HepG2 (cell line): ENCODE measurements at regions not wholly inside any gene's neighbourhood (a gene's known extent, or its start where the extent isn't known, plus 50 kb on each side); places are given as distances from the start of the nearest gene placed in this dataset.
A peak's percentile ranks its signal among the peaks of the same experiment; 100 is the strongest.

Experiments
- ATAC-seq: fragments of 200-7000 bp; cut with Tn5 transposase; 3 replicates; pipeline ENCODE4 v1.9.1; 2020; ENCODE audit warnings: mild to moderate bottlenecking, moderate library complexity
- BruUV-seq: library from RNA; stranded (reverse); fragments of 400-500 nt; replicated peaks from 2 replicates; lab custom pipeline; 2021; lab: Mats Ljungman, UMichigan
- CTCF ChIA-PET: fragments of 300-600 bp; formaldehyde crosslinking; extraction: SDS; loops from one replicate; lab custom pipeline; 2021; ENCODE audit warnings: low total read pairs, inconsistent platforms, low intra/inter-chr PET ratio; lab: Yijun Ruan, JAX
- POLR2A ChIA-PET: fragments of 350-600 bp; sonication (Branson Sonifier 250); formaldehyde crosslinking; loops from one replicate; lab custom pipeline; 2020; ENCODE audit warnings: antibody characterized with exemption, inconsistent platforms; lab: Yijun Ruan, JAX
- DNase-seq: peaks from one replicate; pipeline ENCODE4 v3.0.0-alpha.2; 2015; ENCODE audit warnings: low spot score
- FAIRE-seq: peaks from 3 replicates; lab custom pipeline; 2011; peaks lifted over from hg19 to GRCh38; lab: Jason Lieb, UNC
- H2AFZ ChIP-seq: one replicate; pipeline ENCODE4 v1.6.1; 2011; ENCODE audit warnings: low read length, inconsistent platforms
- H3K27ac ChIP-seq: fragments of 300-600 bp; 3 replicates; pipeline ENCODE4 v1.8.0; 2011; ENCODE audit warnings: mixed run types, mild to moderate bottlenecking, mixed read lengths, low read length, inconsistent platforms; ENCODE audit not compliant: insufficient read depth; ENCODE audit errors: extremely low read length
- H3K27me3 ChIP-seq, 2 experiments: fragments of 200-600 bp in 1 of 2; 2 replicates in 1 of 2; 3 replicates in 1 of 2; pipeline versions ENCODE4 v1.6.0 to v1.8.0; 2011; ENCODE audit warnings: low read length in 2 of 2, mild to moderate bottlenecking in 2 of 2, moderate library complexity in 2 of 2, inconsistent platforms in 1 of 2; ENCODE audit not compliant: insufficient read depth in 2 of 2, control insufficient read depth in 1 of 2
- H3K36me3 ChIP-seq, 2 experiments: fragments of 200-600 bp in 1 of 2; replicated peaks in 1 of 2; 2 replicates in 1 of 2; 3 replicates in 1 of 2; pipeline versions ENCODE4 v1.5.1 to v1.8.0; 2011; ENCODE audit warnings: low read length in 2 of 2, inconsistent platforms in 1 of 2; ENCODE audit not compliant: insufficient read depth in 2 of 2, control insufficient read depth in 1 of 2
- H3K4me1 ChIP-seq: 2 replicates; pipeline ENCODE4 v1.5.1; 2012; ENCODE audit warnings: low read length, inconsistent platforms; ENCODE audit not compliant: insufficient read depth
- H3K4me2 ChIP-seq: 2 replicates; pipeline ENCODE4 v1.6.0; 2011; ENCODE audit warnings: low read depth, low read length, inconsistent platforms
- H3K4me3 ChIP-seq, 3 experiments: fragments of 200-600 bp in 1 of 3; sonication (generic), shearing (Covaris generic) in 1 of 3; replicated peaks in 1 of 3; 2 replicates each; pipeline ENCODE4 v1.5.1; 2011 to 2016; ENCODE audit warnings: low read length in 3 of 3, inconsistent platforms in 2 of 3, low read depth in 2 of 3, mild to moderate bottlenecking in 2 of 3, control low read depth in 1 of 3, mixed read lengths in 1 of 3; ENCODE audit not compliant: insufficient read depth in 1 of 3
- H3K79me2 ChIP-seq: one replicate; pipeline ENCODE4 v1.6.1; 2011; ENCODE audit warnings: low read length, inconsistent platforms; ENCODE audit not compliant: insufficient read depth
- H3K9ac ChIP-seq: 2 replicates; pipeline ENCODE4 v1.6.0; 2011; ENCODE audit warnings: mild to moderate bottlenecking, low read depth, low read length, inconsistent platforms; ENCODE audit not compliant: insufficient read depth
- H3K9me3 ChIP-seq: 2 replicates; pipeline ENCODE4 v1.5.1; 2012; ENCODE audit warnings: mild to moderate bottlenecking, low read length
- H4K20me1 ChIP-seq: 2 replicates; pipeline ENCODE4 v1.6.0; 2011; ENCODE audit warnings: inconsistent platforms, mild to moderate bottlenecking, low read length, moderate library complexity; ENCODE audit not compliant: insufficient read depth
- ARID2 ChIP-seq: sonication (generic); formaldehyde crosslinking; IDR thresholded peaks from 2 replicates; pipeline ENCODE4 v1.8.1; 2022; ENCODE audit warnings: mild to moderate bottlenecking, missing genetic modification reagents, borderline replicate concordance
- ATF7 ChIP-seq, 2 experiments: fragments of 450-650 bp in 1 of 2; sonication (generic) in 1 of 2; formaldehyde crosslinking in 1 of 2; IDR thresholded peaks; 2 replicates each; pipeline versions ENCODE4 v1.4.0 to v1.6.1; 2016 to 2020; ENCODE audit warnings: antibody characterized with exemption in 1 of 2, mild to moderate bottlenecking in 1 of 2, missing genetic modification reagents in 1 of 2
- ATF7-NPFF ChIP-seq: sonication (generic); formaldehyde crosslinking; IDR thresholded peaks from 2 replicates; pipeline ENCODE4 v1.8.1; 2023; ENCODE audit warnings: mild to moderate bottlenecking, low read depth, missing genetic modification reagents, moderate library complexity
- CEBPZ ChIP-seq: IDR thresholded peaks from 2 replicates; pipeline ENCODE4 v1.6.1; 2012; ENCODE audit warnings: low read length, improper control_type of control experiment
- CREB1 ChIP-seq, 2 experiments: fragments of 450-650 bp in 1 of 2; IDR thresholded peaks; 2 replicates each; pipeline ENCODE4 v1.6.1; 2016 to 2017; ENCODE audit warnings: control low read depth in 1 of 2, mild to moderate bottlenecking in 1 of 2, missing compliant biosample characterization in 1 of 2, missing genetic modification characterization in 1 of 2
- GATA4 ChIP-seq: sonication (generic); IDR thresholded peaks from 2 replicates; pipeline ENCODE4 v1.6.1; 2016; ENCODE audit warnings: antibody characterized with exemption, low read depth, borderline replicate concordance
- HOXA3 ChIP-seq: sonication (generic); formaldehyde crosslinking; IDR thresholded peaks from 2 replicates; pipeline ENCODE4 v1.5.0; 2020; ENCODE audit warnings: missing genetic modification reagents
- ZBTB1 ChIP-seq: sonication (generic); formaldehyde crosslinking; IDR thresholded peaks from 2 replicates; pipeline ENCODE4 v1.4.0; 2020; ENCODE audit warnings: missing genetic modification reagents, borderline replicate concordance
- ZBTB34 ChIP-seq: sonication (generic); formaldehyde crosslinking; IDR thresholded peaks from 2 replicates; pipeline ENCODE4 v1.8.0; 2022; ENCODE audit warnings: mild to moderate bottlenecking, missing genetic modification reagents
- ZNF101 ChIP-seq: sonication (generic); formaldehyde crosslinking; IDR thresholded peaks from 2 replicates; pipeline ENCODE4 v1.4.0; 2020; ENCODE audit warnings: mild to moderate bottlenecking, low read depth, missing genetic modification reagents, borderline replicate concordance
- ZNF264 ChIP-seq: sonication (generic); formaldehyde crosslinking; IDR thresholded peaks from 2 replicates; pipeline ENCODE4 v1.4.0; 2020; ENCODE audit warnings: missing genetic modification reagents
- WGBS: methylation state at CpG from one replicate; pipeline ENCODE4 v1.1.6; 2017; ENCODE audit warnings: low lambda C conversion rate; 5-methylcytosine and 5-hydroxymethylcytosine counted together
- in situ Hi-C: cut with HindIII; loops from 2 replicates; pipeline ENCODE4 v1.10.0; 2017; ENCODE audit warnings: low pct_unique_long_range_greater_than_20kb; ENCODE audit not compliant: extremely low pct_ligation_motif_present
- intact Hi-C: fragments of 100-400 bp; cut with micrococcal nuclease; formaldehyde crosslinking; loops from one replicate; pipeline ENCODE4 v1.10.0; 2022; ENCODE audit not compliant: unreplicated experiment

GRCh38 chrX:462853-463252 is 76.1 kb upstream of the PPP2R3B start:
- H2AFZ ChIP-seq, result no peak overlapping the region
- DNase-seq (no peak), FAIRE-seq (no peak)
- WGBS, result 45% methylated on average over 14 of the region's 21 CpGs
- H3K4me3 ChIP-seq, result no peak overlapping the region
- H3K79me2 ChIP-seq, result no peaks in the 10 kb centered on the region
- H3K9me3 ChIP-seq, result no peaks in the 10 kb centered on the region
- no peaks in the 10 kb centered on the region for H3K4me1 ChIP-seq
- H3K4me2 ChIP-seq, result no peak overlapping the region
- H3K36me3 ChIP-seq, result no peaks in the 10 kb centered on the region
- ChIA-PET CTCF (no interaction called here), POLR2A (no interaction called here)
- intact Hi-C loops, result no loop called here
- no peak overlapping the region for H3K27ac ChIP-seq
- TF ChIP-seq ATF7 (IDR thresholded peaks at IDR 0.05) (peak; percentile 78), ATF7 (CRISPR knock-in tag; IDR thresholded peaks at IDR 0.05) (no peak), CREB1 (IDR thresholded peaks at IDR 0.05) (peak; percentile 93), CREB1 (CRISPR knock-in tag; IDR thresholded peaks at IDR 0.05) (no peak), ATF7-NPFF (CRISPR knock-in tag) (no peak)
- TF ChIP-seq, all 625 proteins: peak for 2
- Histone ChIP-seq H3K27me3 (peaks cover 0 to 12% of the 10 kb centered on the region in 2 experiments; a peak in 2 of 5 replicates), H4K20me1 (no peaks in the 10 kb centered on the region), H3K9ac (no peak overlapping the region)
- in situ Hi-C loops, result no loop called here
- BruUV-seq, result no TSS peak
- no peak for ATAC-seq

GRCh38 chrX:465418-466215 is 78.9 kb upstream of the PPP2R3B start:
- Histone ChIP-seq H3K4me3 (no peak overlapping the region), H3K4me1 (no peaks in the 10 kb centered on the region), H2AFZ (no peak overlapping the region), H3K27ac (no peak overlapping the region), H3K9ac (no peak overlapping the region), H3K27me3 (no peaks in the 10 kb centered on the region), H3K79me2 (no peaks in the 10 kb centered on the region), H3K4me2 (no peak overlapping the region), H4K20me1 (no peaks in the 10 kb centered on the region), H3K9me3 (no peaks in the 10 kb centered on the region), H3K36me3 (no peaks in the 10 kb centered on the region)
- no peak for ATAC-seq
- WGBS, result 49% methylated on average over 32 of the region's 32 CpGs
- in situ Hi-C loops, result no loop called here
- DNase-seq, result no peak
- intact Hi-C loops, result no loop called here
- no peak for FAIRE-seq
- no TSS peak for BruUV-seq
- ChIA-PET CTCF (no interaction called here), POLR2A (no interaction called here)
- no peak for TF ChIP-seq ZNF101 (CRISPR knock-in tag)
- TF ChIP-seq ARID2 (CRISPR knock-in tag), result no peak
- TF ChIP-seq GATA4, result no peak
- TF ChIP-seq ZBTB34 (CRISPR knock-in tag), result no peak
- no peak for TF ChIP-seq HOXA3 (CRISPR knock-in tag)
- TF ChIP-seq CEBPZ, result no peak
- TF ChIP-seq ZNF264, result no peak
- no peak for TF ChIP-seq ZBTB1 (CRISPR knock-in tag)
